HG03064 (cell line): ENCODE measurements at regions not wholly inside any gene's neighbourhood (a gene's known extent, or its start where the extent isn't known, plus 50 kb on each side); places are given as distances from the start of the nearest gene placed in this dataset.

ENCODE experiments used
- ATAC-seq: cut with Tn5 transposase; IDR thresholded peaks from one replicate; pipeline ENCODE4 v1.9.1; 2021; ENCODE audit warnings: low read depth; ENCODE audit not compliant: unreplicated experiment

- ATAC-seq, result no peak
Measured at GRCh38 chr9:27743490-27743889, 170.2 kb upstream of the C9orf72 start.

DNA sequence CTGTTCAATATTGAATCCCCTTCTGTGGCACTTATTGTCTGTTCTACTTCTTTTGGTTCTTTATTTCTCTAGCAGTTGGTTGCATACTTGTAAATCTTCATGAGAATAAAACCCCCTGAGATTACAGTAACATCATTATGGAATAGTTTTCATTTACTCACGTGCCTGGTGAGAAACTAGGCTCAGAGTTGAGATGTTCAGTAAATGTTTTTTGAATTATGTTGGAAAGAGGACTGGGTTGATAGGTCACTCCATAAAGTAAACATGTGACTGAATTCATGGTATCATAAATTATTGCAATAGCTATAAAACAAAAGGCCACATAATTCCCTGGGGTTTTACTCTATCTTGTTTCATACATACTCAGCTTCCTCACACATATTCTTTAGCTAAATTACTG lies 174.2 kb upstream of the C9orf72 start:
- ATAC-seq, result no peak

DNA sequence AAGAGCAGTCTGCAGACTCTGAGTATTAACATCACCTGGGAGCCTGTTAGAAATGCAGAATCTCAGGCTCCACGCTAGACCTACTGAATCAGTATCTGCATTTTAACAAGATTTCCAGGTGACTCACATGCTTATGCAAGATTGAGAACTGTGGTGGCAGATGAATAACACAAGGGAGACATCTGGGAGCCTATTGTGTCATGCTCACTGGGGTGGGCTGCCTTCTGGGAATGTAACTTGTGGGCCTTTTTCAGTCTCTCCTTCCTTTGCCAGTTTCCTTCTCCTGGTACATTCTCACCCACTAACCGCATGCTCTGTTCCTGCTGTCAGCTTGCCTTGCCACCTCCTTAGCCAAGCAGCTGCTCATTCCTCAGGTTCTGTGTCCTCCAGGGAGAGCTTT lies 176.6 kb upstream of the C9orf72 start:
- no peak for ATAC-seq

DNA sequence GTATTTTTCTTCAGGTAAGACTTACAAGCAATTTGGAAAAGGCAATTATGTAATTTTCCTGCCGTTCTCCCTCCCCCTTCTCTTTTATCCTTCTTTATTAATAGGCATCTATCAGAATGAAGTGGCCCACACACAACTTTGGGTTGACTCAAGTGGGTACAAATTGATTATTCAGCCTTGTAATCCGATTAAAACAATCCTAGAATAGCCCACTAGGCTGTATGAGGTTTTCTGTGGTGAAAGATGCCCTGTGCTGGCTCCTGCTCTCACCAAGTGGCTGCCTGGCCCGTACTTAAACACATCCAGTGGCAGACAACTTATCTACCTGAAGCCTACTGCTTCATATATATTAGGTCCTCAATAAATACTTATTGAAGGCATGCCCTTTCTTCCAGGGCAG lies 177.3 kb upstream of the C9orf72 start:
- no peak for ATAC-seq

- no peak for ATAC-seq
Measured at GRCh38 chr9:27752069-27752468, 178.8 kb upstream of the C9orf72 start.

DNA sequence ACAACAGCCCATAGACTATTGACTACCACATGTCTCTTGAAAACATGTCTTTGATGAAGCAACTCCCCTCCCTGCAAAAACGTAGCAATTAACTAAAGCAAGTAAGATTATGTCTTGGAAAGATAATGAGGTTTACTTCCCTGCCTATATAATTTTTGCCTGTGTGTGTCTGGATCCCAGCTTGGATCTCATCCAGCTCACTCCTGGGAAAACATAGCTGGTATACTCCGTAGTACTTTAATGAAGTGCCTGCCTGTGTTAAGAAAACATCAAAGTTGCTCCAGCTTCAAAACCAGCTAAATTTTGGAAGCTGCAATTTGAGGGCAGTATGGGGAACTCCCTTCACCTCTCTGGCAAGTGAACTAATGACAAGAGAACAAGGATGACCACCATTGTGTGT lies 182.6 kb upstream of the C9orf72 start:
- ATAC-seq, result no peak

GRCh38 chr9:27756418-27756817 lies 183.1 kb upstream of the C9orf72 start:
- ATAC-seq, result no peak

DNA sequence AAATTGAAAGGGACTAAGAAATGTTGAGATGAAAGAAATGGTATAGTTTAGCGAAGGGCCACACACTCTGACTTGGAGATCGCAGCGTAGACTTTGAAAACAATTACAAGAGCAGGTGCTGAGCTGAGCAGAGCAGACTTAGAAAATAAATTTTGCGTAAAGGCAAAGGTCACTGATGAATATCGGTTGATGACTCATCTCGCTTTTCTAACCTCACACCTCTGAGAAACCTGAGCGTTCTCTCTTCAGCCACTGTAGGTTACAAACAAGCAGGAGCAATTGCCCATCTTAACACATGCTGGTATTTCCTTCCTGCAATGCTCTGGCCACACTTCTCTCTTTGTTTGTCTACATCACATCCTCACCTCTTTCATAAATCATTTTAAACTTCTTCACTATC lies 190.6 kb upstream of the C9orf72 start:
- ATAC-seq, result no peak

GRCh38 chr9:27765266-27766072 lies 192.2 kb upstream of the C9orf72 start:
- ATAC-seq, result no peak

GRCh38 chr9:27766073-27766835 lies 193.0 kb upstream of the C9orf72 start:
- ATAC-seq, result no peak

DNA sequence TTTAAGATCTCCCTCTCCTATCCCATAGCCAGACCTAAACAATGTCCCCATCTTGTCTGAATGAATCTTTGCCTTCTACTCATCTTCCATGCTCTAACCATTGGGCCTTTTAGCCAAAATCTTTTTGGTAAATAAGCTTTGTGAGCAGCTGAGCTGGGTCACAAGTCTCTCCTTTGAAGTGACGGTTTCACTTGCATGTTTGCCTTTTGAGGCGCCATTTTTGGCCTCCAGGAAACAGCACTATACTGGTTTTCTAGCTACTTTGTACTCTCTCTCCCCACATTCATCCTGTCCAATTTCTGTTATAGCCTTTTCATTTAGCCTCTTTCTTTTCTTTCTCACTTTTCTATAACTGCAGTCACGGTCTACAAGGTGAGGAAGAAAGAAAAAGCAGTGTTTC lies 195.5 kb upstream of the C9orf72 start:
- no peak for ATAC-seq

DNA sequence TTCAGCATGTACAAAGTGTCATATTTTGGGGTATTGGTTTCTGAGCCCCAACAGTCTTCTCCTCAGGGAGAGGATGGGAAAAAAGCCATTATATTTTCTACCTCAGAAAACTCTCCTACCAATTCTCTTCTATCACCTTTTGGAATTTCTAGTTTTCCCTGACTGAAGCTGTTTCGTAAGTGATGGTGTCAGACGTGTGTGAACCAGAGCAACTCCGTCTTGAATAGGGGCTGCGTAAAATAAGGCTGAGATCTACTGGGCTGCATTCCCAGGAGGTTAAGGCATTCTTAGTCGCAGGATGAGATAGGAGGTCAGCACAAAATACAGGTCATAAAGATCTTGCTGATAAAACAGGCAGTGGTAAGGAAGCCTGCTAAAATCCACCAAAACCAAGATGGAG lies 197.3 kb upstream of the C9orf72 start:
- no peak for ATAC-seq

DNA sequence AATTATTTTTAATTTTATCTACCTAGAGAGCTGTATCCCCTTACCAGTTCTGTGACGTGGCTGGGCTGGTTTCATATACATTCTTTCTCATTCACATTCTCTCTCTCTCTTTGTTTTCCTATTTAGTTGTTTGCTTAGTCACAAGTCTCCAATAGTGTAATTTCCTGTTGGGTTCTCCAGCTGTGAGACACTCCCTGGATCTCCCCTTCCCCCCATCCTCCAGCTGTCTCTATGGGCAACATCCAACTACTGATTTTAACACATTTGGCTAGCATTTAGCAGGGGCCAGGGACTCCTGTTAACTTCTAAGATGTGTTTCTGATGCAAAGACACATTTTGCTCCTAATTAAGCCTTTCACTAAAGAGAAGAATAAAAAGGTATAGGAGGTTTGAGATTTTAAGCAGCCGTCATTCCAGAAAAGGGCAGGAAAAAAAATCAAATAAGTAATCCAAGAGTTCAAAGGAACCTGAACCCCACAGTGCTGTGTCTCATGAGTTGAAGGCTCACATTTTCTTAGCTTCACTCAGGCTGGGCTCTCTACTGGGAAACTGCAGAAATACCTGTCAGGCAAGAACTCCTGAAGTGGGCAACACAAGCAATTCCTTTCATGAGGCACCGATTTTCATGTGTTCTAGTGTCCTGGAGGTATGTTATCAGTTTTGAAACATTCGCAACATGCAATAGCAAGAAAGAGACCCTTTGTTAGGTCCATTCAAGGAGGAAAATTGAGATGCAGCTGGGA lies 198.7 kb upstream of the C9orf72 start:
- no peak for ATAC-seq

DNA sequence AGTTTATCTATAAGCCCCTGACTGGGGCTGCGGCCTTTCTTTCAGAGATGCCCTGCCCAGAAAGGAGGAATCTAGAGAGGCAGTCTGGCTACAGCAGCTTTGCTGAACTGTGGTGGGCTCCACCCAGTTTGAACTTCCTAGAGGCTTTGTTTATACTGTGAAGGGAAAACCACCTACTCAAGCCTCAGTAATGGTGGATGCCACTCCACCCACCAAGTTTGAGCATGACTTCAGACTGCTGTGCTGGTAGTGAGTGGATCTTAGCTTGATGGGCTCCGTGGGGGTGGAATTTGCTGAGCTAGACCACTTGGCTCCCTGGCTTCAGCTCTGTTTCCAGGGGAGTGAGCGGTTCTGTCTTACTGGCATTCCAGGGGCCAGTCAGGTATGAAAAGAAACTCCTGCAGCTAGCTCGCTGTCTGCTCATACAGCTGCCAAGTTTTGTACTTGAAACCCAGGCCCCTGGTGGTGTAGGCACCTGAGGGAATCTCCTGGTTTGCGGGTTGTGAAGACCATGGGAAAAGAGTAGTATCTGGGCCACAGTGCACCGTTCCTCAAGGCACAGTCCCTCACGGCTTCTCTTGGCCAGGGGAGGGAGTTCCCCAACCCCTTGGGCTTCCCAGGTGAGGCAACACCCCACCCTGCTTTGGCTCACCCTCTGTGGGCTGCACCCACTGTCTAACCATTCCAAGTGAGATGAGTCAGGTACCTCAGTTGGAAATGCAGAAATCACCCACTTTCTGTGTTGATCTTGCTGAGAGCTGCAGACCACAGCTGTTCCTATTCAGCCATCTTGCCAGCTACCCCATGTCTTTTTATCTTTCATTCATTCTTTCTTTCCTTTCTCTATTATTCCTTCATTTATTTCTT lies 211.8 kb upstream of the C9orf72 start:
- ATAC-seq, result peak; percentile 44

GRCh38 chr9:27785714-27786100 lies 212.4 kb upstream of the C9orf72 start:
- peak; percentile 69 for ATAC-seq

- ATAC-seq, result no peak
Measured at GRCh38 chr9:27787891-27788290, 214.6 kb upstream of the C9orf72 start.

- ATAC-seq, result no peak
Measured at GRCh38 chr9:27791311-27791710, 218.0 kb upstream of the C9orf72 start.

- peak; percentile 68 for ATAC-seq
Measured at GRCh38 chr9:27792971-27793689, 219.8 kb upstream of the C9orf72 start.

GRCh38 chr9:27799326-27799725 lies 226.0 kb upstream of the C9orf72 start:
- ATAC-seq, result no peak

GRCh38 chr9:27800159-27800558 lies 226.9 kb upstream of the C9orf72 start:
- no peak for ATAC-seq
